HCT116 (cell line): ENCODE measurements at regions not wholly inside any gene's neighbourhood (a gene's known extent, or its start where the extent isn't known, plus 50 kb on each side); places are given as distances from the start of the nearest gene placed in this dataset.

Experiments used
- ATAC-seq: fragments of 200-7000 bp; cut with Tn5 transposase; 2 replicates; pipeline ENCODE4 v1.9.1; 2020; ENCODE audit warnings: mild to moderate bottlenecking, moderate library complexity
- BruUV-seq: library from RNA; stranded (reverse); fragments of 400-500 nt; replicated peaks from 2 replicates; lab custom pipeline; 2021; lab: Mats Ljungman, UMichigan
- CTCF ChIA-PET: fragments of 300-600 bp; sonication (Branson Sonifier 250); formaldehyde crosslinking; loops from one replicate; lab custom pipeline; 2021; ENCODE audit warnings: antibody characterized with exemption; lab: Charles Lee
- POLR2A ChIA-PET: fragments of 300-600, 350-600 bp; sonication (Branson Sonifier 250); formaldehyde crosslinking; loops from one replicate; lab custom pipeline; 2021; ENCODE audit warnings: antibody characterized with exemption; lab: Charles Lee
- RAD21 ChIA-PET, 2 experiments: fragments of 300-600 bp; sonication (Branson Sonifier 250); formaldehyde crosslinking; loops; one replicate each; lab custom pipeline; 2023; ENCODE audit warnings: low total read pairs in 2 of 2; ENCODE audit not compliant: uncharacterized antibody in 2 of 2, unreplicated experiment in 2 of 2, low non-redundant PET in 1 of 2; lab: Charles Lee
- DNase-seq: peaks from one replicate; pipeline ENCODE4 v3.0.0-alpha.2; 2010; ENCODE audit warnings: low read depth, low spot score
- H2AFZ ChIP-seq: fragments of 200-600 bp; shearing (Covaris generic), sonication (generic); 2 replicates; pipeline ENCODE4 v1.6.1; 2017; ENCODE audit warnings: low read depth, mixed run types, mixed read lengths, antibody characterized with exemption, low read length; ENCODE audit not compliant: poor library complexity, severe bottlenecking
- H3K27ac ChIP-seq: 2 replicates; pipeline ENCODE4 v1.5.1; 2012; ENCODE audit warnings: low read depth, low read length
- H3K27me3 ChIP-seq: fragments of 200-600 bp; sonication (generic); 2 replicates; pipeline ENCODE4 v1.6.1; 2016; ENCODE audit warnings: mixed run types, low read length, mixed read lengths; ENCODE audit not compliant: insufficient read depth
- H3K36me3 ChIP-seq, 2 experiments: fragments of 200-500 bp in 1 of 2; fragments of 200-600 bp in 1 of 2; sonication (Bioruptor generic) in 1 of 2; sonication (generic) in 1 of 2; 2 replicates each; pipeline versions ENCODE4 v1.5.1 to v1.6.1; 2014 to 2016; ENCODE audit warnings: low read length in 2 of 2, inconsistent platforms in 1 of 2, mixed read lengths in 1 of 2, mixed run types in 1 of 2; ENCODE audit not compliant: insufficient read depth in 2 of 2, control insufficient read depth in 1 of 2
- H3K4me1 ChIP-seq, 2 experiments: fragments of 200-600 bp in 1 of 2; sonication (generic) in 1 of 2; 2 replicates each; pipeline versions ENCODE4 v1.5.1 to v1.6.1; 2012 to 2017; ENCODE audit warnings: low read length in 2 of 2, inconsistent platforms in 1 of 2, mild to moderate bottlenecking in 1 of 2, mixed read lengths in 1 of 2, mixed run types in 1 of 2, moderate library complexity in 1 of 2; ENCODE audit not compliant: insufficient read depth in 2 of 2, control insufficient read depth in 1 of 2
- H3K4me2 ChIP-seq: fragments of 200-600 bp; sonication (generic); 2 replicates; pipeline ENCODE4 v1.6.1; 2017; ENCODE audit warnings: mixed run types, low read length, mixed read lengths
- H3K4me3 ChIP-seq, 2 experiments: fragments of 200-600 bp in 1 of 2; sonication (generic) in 1 of 2; replicated peaks in 1 of 2; 2 replicates each; pipeline ENCODE4 v1.5.1; 2011 to 2016; ENCODE audit warnings: low read length in 2 of 2, control low read depth in 1 of 2, low read depth in 1 of 2, mild to moderate bottlenecking in 1 of 2, mixed read lengths in 1 of 2, mixed run types in 1 of 2
- H3K79me2 ChIP-seq: fragments of 200-600 bp; sonication (generic); 2 replicates; pipeline ENCODE4 v1.6.1; 2017; ENCODE audit warnings: mild to moderate bottlenecking, mixed run types, low read length, moderate library complexity, mixed read lengths; ENCODE audit not compliant: insufficient read depth
- H3K9ac ChIP-seq: fragments of 200-600 bp; sonication (generic); 2 replicates; pipeline ENCODE4 v1.6.1; 2016; ENCODE audit warnings: low read length, mixed read lengths
- H3K9me2 ChIP-seq: fragments of 200-600 bp; sonication (generic), shearing (Covaris generic); 2 replicates; pipeline ENCODE4 v1.6.1; 2017; ENCODE audit warnings: mixed run types, mild to moderate bottlenecking, moderate library complexity; ENCODE audit not compliant: insufficient read depth
- H3K9me3 ChIP-seq, 2 experiments: fragments of 200-500 bp in 1 of 2; fragments of 200-600 bp in 1 of 2; sonication (Bioruptor generic) in 1 of 2; sonication (generic) in 1 of 2; 2 replicates each; pipeline ENCODE4 v1.6.1; 2014 to 2017; ENCODE audit warnings: low read length in 2 of 2, mixed read lengths in 2 of 2, inconsistent platforms in 1 of 2, low read depth in 1 of 2, mild to moderate bottlenecking in 1 of 2, mixed run types in 1 of 2, moderate library complexity in 1 of 2; ENCODE audit not compliant: control insufficient read depth in 1 of 2, insufficient read depth in 1 of 2
- H4K20me1 ChIP-seq: fragments of 200-600 bp; sonication (generic), shearing (Covaris generic); 2 replicates; pipeline ENCODE4 v1.6.1; 2017; ENCODE audit warnings: mixed run types, mild to moderate bottlenecking, moderate library complexity; ENCODE audit not compliant: insufficient read depth
- CEBPB ChIP-seq: IDR thresholded peaks from 2 replicates; pipeline ENCODE4 v1.6.1; 2012; ENCODE audit warnings: low read depth
- EGR1 ChIP-seq: IDR thresholded peaks from 2 replicates; pipeline ENCODE4 v1.6.1; 2012; ENCODE audit warnings: low read depth
- ELF1 ChIP-seq: IDR thresholded peaks from 2 replicates; pipeline ENCODE4 v1.6.1; 2012; ENCODE audit warnings: low read depth, borderline replicate concordance
- EZH2phosphoT487 ChIP-seq: fragments of 200-600 bp; IDR thresholded peaks from 2 replicates; pipeline ENCODE4 v1.6.1; 2018; ENCODE audit warnings: antibody characterized with exemption, borderline replicate concordance
- FOSL1 ChIP-seq: IDR thresholded peaks from 2 replicates; pipeline ENCODE4 v1.6.1; 2012; ENCODE audit warnings: low read depth
- JUND ChIP-seq: IDR thresholded peaks from 2 replicates; pipeline ENCODE4 v1.6.1; 2012
- POLR2A ChIP-seq: IDR thresholded peaks from 2 replicates; pipeline ENCODE4 v1.7.0; 2011; ENCODE audit warnings: borderline replicate concordance; ENCODE audit not compliant: insufficient read depth, insufficient read length; ENCODE audit errors: extremely low read depth
- RAD21 ChIP-seq: IDR thresholded peaks from 2 replicates; pipeline ENCODE4 v1.6.1; 2012; ENCODE audit warnings: low read depth, mild to moderate bottlenecking
- SRF ChIP-seq: IDR thresholded peaks from 2 replicates; pipeline ENCODE4 v1.6.1; 2012; ENCODE audit warnings: low read depth
- TCF7L2 ChIP-seq: IDR thresholded peaks from 2 replicates; pipeline ENCODE4 v1.7.0; 2011; ENCODE audit warnings: borderline replicate concordance, inconsistent platforms; ENCODE audit not compliant: insufficient read depth, insufficient read length; ENCODE audit errors: extremely low read depth
- YY1 ChIP-seq: IDR thresholded peaks from 2 replicates; pipeline ENCODE4 v1.6.1; 2011; ENCODE audit warnings: low read length, low read depth, moderate library complexity, mild to moderate bottlenecking; ENCODE audit not compliant: insufficient replicate concordance; ENCODE audit errors: extremely low read depth
- ZNF274 ChIP-seq: fragments of 200-500 bp; sonication (Bioruptor generic); IDR thresholded peaks from 2 replicates; pipeline ENCODE4 v1.6.1; 2014; ENCODE audit warnings: mild to moderate bottlenecking, low read depth, low read length, inconsistent platforms
- intact Hi-C: fragments of 100-400 bp; cut with micrococcal nuclease; formaldehyde crosslinking; loops from 2 replicates; pipeline ENCODE4 v1.10.0; 2022
- TF ChIP-seq, protein P1 (sequence below): IDR thresholded peaks from 2 replicates; pipeline ENCODE4 v1.6.1; 2012
- TF ChIP-seq, protein P2 (sequence below): IDR thresholded peaks from 2 replicates; pipeline ENCODE4 v1.6.1; 2012
- TF ChIP-seq, protein P3 (sequence below), 3 experiments: fragments of 200-600 bp in 1 of 3; sonication (generic) in 1 of 3; IDR thresholded peaks in 2 of 3; conservative IDR thresholded peaks in 1 of 3; 2 replicates each; pipeline ENCODE4 v1.5.1; 2012 to 2017; ENCODE audit warnings: low read depth in 2 of 3, low read length in 2 of 3, antibody characterized with exemption in 1 of 3, borderline replicate concordance in 1 of 3, control low read depth in 1 of 3, mild to moderate bottlenecking in 1 of 3, mixed read lengths in 1 of 3, mixed run types in 1 of 3, moderate library complexity in 1 of 3; ENCODE audit not compliant: insufficient read depth in 1 of 3

DNA sequence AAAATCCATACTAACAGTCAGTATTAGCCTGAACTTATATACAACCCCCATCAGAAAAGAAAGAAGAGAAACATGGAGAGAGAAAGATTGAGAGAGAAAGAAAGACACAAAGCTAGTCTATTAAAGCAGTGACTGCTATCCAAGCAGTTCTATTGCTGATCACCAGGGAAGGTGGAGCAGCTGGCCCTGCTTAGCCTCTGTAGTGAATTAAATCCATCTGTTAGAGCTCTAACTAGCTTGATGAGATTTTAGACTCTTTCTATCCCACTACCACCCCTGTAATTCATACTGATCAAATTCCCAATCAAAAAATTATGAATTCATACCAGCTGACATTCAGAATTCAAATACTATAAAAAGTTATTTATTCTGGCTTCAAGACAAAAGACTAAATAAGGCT lies 486.0 kb upstream of the LRRN3 start:
- no peaks in the 10 kb centered on the region for H3K9me3 ChIP-seq
- POLR2A ChIA-PET = no interaction called here
- H3K4me2 ChIP-seq = no peak overlapping the region
- H3K9ac ChIP-seq = no peak overlapping the region
- DNase-seq = no peak
- no peaks in the 10 kb centered on the region for H3K27me3 ChIP-seq
- no peaks in the 10 kb centered on the region for H3K9me2 ChIP-seq
- no peaks in the 10 kb centered on the region for H3K79me2 ChIP-seq
- H3K4me3 ChIP-seq = no peak overlapping the region
- no peak overlapping the region for H3K27ac ChIP-seq
- no peak for TF ChIP-seq TCF7L2
- no peak for TF ChIP-seq ELF1
- no peak for TF ChIP-seq RAD21
- TF ChIP-seq EGR1 = no peak
- TF ChIP-seq JUND = no peak
- TF ChIP-seq YY1 = no peak
- TF ChIP-seq, protein P1, sequence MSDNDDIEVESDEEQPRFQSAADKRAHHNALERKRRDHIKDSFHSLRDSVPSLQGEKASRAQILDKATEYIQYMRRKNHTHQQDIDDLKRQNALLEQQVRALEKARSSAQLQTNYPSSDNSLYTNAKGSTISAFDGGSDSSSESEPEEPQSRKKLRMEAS = no peak
- TF ChIP-seq FOSL1 = no peak
- TF ChIP-seq POLR2A = no peak
- TF ChIP-seq EZH2phosphoT487 = no peak
- H2AFZ ChIP-seq = no peak overlapping the region
- intact Hi-C loops = loop anchor here (10.0 kb wide), 1 partner anchor 870 kb away; no protein-coding TSS in a partner anchor
- no peaks in the 10 kb centered on the region for H3K4me1 ChIP-seq
- no peaks in the 10 kb centered on the region for H4K20me1 ChIP-seq
- CTCF ChIA-PET = no interaction called here
- BruUV-seq = no TSS peak
- H3K36me3 ChIP-seq = no peaks in the 10 kb centered on the region
- RAD21 ChIA-PET = no interaction called here
- ATAC-seq = no peak

DNA sequence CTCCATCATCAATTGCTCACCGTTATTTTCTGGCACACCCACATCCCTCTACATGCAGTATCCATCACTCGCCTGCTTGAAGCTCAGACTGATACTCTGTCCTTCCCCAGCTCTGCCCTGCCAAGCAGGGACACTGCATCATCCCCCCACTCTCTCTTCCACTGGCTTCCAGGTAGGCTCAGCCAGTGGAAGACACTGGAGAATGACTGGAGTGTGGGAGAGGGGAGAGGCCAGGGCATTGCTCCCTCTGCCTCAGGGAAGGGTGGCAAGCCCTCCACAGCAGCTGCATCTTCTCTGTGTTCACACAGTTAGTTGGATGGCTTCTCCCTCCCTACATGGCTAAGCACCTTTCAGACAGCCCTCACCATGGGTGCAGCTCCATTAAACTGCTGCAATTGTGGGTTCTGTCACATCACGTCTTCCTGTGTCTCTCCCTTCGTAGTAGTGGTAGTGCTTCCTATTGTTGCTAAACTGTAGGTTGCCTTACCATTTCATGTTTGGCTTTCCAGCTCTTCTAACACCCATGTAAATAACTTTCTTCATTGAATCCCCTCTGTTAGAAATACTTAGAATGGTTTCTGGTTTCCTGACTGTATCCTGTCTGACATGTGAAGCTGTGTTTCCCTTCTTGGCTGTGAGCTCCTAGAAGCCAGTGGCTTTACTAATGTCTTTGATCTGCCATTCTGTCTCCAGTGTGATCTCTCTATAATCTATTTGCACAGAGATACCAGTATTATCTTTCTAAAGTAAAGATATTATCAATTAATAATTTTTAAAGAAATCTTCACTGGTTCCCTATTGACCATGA lies 483.7 kb upstream of the LRRN3 start:
- POLR2A ChIA-PET = no interaction called here
- Histone ChIP-seq H4K20me1 (no peaks in the 10 kb centered on the region), H3K9ac (no peak overlapping the region), H3K36me3 (no peaks in the 10 kb centered on the region), H3K4me2 (no peak overlapping the region), H3K27me3 (no peaks in the 10 kb centered on the region), H3K9me3 (no peaks in the 10 kb centered on the region), H3K27ac (no peak overlapping the region), H3K4me1 (no peaks in the 10 kb centered on the region), H2AFZ (no peak overlapping the region), H3K9me2 (no peaks in the 10 kb centered on the region), H3K79me2 (no peaks in the 10 kb centered on the region), H3K4me3 (no peak overlapping the region)
- TF ChIP-seq YY1 = no peak
- TF ChIP-seq, protein P2, sequence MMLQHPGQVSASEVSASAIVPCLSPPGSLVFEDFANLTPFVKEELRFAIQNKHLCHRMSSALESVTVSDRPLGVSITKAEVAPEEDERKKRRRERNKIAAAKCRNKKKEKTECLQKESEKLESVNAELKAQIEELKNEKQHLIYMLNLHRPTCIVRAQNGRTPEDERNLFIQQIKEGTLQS = no peak
- no peak for TF ChIP-seq POLR2A
- no peak for TF ChIP-seq TCF7L2
- TF ChIP-seq, protein P1 = no peak
- TF ChIP-seq EZH2phosphoT487 = no peak
- TF ChIP-seq JUND = no peak
- TF ChIP-seq EGR1 = no peak
- no peak for TF ChIP-seq RAD21
- no peak for TF ChIP-seq CEBPB
- no peak for TF ChIP-seq ZNF274
- TF ChIP-seq, protein P3, sequence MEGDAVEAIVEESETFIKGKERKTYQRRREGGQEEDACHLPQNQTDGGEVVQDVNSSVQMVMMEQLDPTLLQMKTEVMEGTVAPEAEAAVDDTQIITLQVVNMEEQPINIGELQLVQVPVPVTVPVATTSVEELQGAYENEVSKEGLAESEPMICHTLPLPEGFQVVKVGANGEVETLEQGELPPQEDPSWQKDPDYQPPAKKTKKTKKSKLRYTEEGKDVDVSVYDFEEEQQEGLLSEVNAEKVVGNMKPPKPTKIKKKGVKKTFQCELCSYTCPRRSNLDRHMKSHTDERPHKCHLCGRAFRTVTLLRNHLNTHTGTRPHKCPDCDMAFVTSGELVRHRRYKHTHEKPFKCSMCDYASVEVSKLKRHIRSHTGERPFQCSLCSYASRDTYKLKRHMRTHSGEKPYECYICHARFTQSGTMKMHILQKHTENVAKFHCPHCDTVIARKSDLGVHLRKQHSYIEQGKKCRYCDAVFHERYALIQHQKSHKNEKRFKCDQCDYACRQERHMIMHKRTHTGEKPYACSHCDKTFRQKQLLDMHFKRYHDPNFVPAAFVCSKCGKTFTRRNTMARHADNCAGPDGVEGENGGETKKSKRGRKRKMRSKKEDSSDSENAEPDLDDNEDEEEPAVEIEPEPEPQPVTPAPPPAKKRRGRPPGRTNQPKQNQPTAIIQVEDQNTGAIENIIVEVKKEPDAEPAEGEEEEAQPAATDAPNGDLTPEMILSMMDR (IDR thresholded peaks at IDR 0.05 in 2 of 3, conservative IDR thresholded peaks at IDR 0.05 in 1 of 3; ENCODE audit: borderline replicate concordance in 1 of 3, insufficient read depth in 1 of 3, low read depth in 2 of 3, low read length in 2 of 3) = no peak
- TF ChIP-seq SRF = no peak
- no peak for DNase-seq
- BruUV-seq = no TSS peak
- CTCF ChIA-PET = no interaction called here
- ATAC-seq = no peak
- RAD21 ChIA-PET = no interaction called here
- intact Hi-C loops = loop anchor here (10.0 kb wide), 1 partner anchor 868 kb away; no protein-coding TSS in a partner anchor
